HG03135 (cell line): ENCODE measurements at regions not wholly inside any gene's neighbourhood (a gene's known extent, or its start where the extent isn't known, plus 50 kb on each side); places are given as distances from the start of the nearest gene placed in this dataset.
"Not testable (repeated sequence)": the region's sequence is repeated elsewhere in the genome, so short reads cannot be mapped to it uniquely, and the experiment has no call there.

Source experiments
- ATAC-seq: cut with Tn5 transposase; IDR thresholded peaks from one replicate; pipeline ENCODE4 v1.9.1; 2021; ENCODE audit warnings: mild to moderate bottlenecking, moderate library complexity; ENCODE audit not compliant: unreplicated experiment

DNA sequence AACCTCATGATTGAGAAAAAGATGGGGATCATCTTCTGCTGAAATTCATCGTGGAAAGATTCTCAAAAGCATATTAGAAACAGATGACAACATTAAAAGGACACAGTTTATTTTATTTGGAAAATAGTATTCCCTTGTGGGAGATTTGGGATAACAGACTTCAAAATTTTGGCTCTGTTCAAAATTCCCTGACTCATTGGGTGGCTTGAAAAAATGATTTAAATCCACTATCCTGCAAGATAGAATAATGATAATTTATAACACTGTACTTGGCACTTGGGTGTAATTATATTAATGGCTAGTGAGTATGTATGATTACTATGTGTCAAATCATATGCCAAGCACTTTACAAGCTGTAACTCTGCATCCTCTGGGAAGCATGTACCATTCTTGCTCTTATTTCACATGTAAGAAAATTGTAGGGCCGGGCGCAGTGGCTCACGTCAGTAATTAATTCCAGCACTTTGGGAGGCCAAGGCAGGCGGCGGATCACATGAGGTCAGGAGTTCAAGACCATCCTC lies 128.8 kb downstream of the LMNTD1 start:
- no peak for ATAC-seq

DNA sequence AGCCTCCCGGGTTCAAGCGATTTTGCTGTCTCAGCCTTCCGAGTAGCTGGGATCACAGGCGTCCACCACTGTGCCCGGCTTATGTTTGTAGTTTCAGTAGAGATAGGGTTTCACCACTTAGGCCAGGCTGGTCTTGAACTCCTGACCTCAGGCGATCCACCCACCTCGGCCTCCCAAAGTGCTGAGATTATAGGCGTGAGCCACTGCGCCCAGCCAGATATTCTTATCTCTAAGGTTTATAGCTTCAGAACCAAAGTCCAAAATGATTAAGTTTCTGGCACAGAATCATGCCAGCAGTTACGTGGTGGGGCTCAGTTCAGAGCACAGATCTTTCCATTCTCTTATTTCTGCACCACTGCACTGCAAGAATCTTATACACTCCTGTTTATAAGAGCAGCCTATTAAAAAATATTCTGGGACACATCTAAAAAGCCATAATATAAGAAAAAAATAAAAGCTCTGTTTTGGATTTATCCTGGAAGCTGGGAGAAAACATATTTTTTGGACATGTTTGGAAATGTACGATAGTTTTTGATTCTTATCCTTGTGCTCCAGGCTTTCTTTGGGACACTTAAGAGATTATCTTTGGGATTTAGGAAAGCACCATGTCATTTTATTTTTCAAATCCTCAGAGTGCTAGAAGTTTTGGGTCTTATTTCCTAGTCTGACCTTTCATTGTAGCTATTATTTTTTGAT lies 129.6 kb downstream of the LMNTD1 start:
- ATAC-seq: no peak

DNA sequence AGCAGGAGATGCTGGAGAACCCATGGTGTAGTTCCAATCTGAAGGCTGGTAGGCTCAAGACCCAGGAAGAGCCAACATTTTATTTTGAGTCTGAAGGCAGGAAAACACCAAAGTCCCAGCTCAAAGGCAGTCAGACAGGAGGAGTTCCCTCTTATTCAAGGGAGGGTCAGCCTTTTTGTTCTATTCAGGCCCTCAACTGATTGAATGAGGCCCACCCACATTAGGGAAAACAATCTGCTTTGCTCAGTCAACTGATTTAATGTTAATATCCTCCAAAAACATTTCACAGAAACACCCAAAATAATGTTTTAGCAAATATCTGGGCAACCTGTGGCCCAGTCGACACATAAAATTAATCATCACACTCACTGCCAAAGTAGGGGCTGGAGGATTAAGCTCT lies 130.8 kb downstream of the LMNTD1 start:
- ATAC-seq: no peak

DNA sequence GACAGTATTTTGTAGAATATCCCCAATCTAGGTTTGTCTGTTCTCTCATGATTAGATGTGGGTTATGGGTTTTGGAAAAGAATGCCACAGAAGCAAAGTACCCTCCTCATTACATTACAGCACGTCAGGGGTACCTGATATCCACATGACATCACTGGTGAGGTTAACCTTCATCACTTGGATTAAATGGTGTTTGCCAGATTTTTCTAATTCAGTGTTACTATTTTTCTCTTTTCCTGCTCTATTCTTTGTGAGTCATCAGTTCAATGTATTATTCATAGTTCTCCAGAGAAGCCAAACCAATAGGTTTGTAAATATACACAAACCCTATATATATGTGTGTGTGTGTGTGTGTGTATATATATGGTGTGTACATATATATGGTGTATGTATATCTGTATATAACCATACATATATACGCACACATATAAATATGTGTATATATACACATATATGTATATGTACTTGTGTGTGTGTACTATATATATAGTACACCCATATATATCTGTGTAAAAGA lies 131.4 kb downstream of the LMNTD1 start:
- no peak for ATAC-seq

DNA sequence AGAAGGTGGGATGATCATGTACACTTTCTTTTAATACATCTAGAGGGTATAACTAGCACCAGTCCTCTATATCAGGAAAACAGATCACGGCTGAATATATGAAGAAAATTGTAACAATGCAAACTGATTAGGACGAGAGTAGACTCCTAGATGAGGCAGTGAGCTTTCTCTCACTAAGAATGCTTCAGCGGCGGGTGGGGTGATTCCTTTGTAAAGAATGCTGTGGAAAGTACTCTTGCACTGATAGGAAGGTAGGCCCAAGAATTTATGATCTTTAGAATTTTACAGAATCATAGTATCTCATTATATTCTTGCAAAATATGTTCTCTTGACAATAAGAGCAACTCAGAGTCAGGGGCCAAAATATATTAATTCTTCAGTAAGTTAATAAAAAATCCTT lies 133.0 kb downstream of the LMNTD1 start:
- ATAC-seq: no peak

DNA sequence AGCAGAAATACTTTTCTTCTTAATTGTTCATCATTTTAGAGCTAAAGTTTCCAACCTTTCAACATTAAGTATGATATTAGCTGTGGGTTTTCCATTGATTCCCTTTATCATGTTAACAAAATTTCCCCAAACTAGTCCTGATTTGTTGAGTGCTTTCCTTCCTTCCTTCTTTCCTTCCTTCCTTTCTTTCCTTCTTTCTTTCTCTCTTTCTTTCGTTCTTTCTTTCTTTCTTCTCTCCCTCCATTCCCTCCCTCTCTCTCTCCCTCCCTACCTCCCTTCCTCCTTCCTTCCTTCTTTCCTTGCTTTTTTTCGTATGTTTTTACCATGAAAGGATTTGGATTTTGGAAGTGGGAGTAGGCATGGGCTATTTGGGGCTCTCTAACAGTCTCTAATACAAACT lies 133.5 kb downstream of the LMNTD1 start:
- no peak for ATAC-seq

DNA sequence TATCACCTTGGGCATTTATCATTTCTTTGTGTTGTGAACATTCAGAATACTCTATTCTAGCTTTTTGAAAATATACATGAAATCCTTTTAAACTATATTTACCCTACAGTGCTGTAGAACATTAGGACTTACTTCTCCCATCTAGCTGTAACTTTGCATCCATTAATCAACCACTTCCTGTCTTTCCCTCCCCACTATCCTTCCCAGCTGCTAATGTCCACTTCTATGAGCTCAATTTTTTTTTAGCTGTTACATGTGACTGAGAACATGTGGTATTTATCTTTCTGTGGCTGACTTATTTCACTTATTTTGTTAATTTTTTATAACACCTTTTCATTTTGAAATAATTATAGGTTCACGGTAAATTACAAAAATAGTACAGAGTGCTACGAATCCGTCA lies 136.0 kb downstream of the LMNTD1 start:
- no peak for ATAC-seq

DNA sequence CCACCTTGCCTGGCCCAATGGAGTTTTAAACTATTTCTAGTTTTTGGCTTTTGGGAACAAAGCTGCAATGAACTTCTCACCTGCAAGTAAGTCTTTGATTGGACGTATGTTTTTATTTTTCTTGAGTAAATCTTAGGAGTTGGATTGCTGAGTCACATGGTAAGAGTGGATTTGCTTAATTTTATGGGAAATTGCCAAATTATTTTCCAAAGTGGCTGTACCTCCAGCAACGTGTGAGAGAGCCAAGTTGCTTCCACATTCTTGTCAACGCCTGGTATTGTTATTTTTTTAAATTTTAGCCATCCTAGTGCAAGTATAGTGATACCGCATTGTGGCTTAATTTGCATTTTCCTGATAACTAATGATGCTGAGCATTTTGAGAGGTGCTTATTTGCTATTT lies 136.6 kb downstream of the LMNTD1 start:
- no peak for ATAC-seq

DNA sequence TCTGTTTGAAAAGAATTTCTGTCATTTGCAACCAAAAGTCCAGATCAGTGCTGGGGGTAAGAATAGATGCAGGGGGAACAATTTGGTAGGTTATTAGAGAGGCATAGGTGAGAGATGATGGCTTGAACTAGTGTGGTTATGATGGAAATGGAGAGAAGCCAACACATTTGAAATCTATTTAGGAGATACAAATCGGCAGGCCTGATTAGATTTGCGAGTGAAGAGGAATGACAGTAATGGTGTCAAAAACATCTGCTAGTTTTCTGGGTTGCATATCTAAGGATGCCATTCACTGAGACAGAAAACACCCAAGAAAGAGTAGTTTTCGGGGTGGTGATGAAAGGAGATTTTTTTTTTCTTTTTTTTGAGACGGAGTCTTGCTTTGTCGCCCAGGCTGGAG lies 138.1 kb downstream of the LMNTD1 start:
- ATAC-seq: no peak

DNA sequence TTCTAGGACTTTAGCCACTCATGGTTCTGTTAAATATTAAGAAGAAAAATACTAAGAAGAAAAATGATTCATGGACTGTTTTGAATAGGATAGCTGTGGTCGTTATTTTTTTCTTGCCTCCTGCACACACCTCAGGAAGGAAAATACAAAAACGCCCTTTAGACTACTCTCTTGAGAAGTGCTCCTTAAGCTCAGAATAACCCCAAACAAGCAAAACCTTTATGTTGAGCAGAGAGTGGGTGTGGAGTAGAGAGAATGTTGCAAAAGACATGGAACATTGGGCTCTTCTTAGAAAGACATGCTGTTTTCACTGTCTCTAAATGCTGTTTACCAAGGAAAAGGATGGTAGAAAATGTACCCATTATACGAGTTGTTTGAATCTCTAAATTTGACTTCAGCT lies 140.3 kb downstream of the LMNTD1 start:
- ATAC-seq: no peak

DNA sequence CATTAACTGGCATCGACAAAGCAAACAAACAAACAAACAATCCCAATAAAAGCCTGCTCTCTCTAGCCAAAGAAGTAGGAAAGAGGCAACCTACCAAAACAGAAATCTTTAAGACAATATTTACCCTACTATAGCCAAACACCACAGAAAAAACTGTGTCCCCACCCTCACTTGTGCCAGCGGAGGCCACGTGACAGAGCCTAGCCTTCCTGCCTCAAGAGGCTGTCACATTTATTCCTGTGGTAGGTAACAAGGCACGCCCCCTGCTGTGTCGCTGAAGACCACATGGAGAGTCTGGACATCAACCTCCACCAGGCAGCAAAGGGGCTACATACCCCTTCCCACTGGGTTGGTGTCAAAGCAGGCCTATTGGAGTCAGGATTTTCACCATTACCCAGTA lies 148.1 kb downstream of the LMNTD1 start:
- ATAC-seq: no peak

DNA sequence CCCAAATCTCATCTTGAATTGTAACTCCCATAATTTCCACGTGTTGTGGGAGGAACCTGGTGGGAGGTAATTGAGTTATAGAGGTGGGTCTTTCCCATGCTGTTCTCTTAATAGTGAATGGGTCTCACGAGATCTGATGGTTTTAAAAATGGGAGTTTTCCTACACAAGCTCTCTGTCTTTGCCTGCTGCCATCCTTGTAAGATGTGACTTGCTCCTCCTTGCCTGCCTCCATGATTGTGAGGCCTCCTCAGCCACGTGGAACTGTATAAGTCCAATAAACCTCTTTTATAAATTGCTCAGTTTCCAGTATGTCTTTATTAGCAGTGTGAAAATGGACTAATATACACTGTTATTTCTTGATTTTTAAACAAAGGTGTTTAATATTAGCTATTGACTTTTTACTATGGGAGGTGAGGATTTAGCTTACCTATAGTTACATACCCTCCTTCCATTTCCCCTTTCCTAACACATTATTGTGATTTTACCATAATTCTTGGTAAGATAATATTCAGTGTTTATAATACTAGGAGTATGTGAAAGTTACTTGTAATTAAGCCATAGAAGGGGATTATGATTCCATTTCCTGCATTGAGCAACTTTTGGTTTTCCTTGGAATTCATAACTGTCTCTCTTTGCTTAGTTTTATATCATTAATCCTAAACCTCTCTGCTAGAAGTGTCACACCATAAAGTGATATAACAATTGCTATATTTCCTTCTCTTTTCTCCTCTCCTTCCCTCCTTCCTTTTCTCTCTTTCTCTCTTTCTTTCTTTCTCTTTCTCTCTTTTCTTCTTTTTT lies 151.0 kb upstream of the KRAS start:
- ATAC-seq: no peak

DNA sequence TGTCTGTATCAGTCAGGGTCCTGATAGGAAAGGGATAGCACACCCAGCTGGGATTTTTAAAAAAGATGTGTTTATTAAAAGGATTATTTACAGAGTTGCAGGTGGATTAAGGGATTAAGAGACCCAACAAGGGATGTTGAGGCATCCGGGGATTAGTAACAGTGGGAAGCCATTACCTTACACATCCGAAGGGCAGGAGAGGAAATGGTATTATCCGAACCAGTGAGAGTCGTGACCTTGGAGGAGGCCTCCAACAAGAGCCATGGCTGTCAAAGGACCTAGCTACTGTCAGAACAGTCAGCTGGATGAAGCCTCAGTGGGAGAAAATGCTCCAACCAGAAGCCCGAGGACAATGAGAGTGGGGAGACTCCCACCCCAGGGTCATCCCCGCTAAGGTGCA lies 146.3 kb upstream of the KRAS start:
- no peak for ATAC-seq

DNA sequence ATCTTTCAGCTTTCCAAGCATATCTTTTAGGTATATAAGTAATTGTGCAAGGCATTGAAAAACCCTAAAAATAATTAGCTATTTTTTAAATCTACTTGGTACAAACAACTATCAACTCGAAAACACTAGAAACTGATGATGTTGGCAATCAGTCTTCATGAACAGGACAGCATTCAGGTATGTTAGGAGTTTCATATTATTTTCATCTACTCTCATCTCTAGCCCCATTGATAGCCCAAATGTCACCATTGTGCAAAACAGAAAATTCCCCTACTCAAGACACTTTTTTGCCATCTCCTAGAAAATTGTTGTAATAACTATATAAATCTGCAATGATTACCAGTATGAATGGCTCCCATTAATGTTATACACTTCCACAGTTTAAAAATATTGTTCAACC lies 144.5 kb upstream of the KRAS start:
- ATAC-seq: no peak

DNA sequence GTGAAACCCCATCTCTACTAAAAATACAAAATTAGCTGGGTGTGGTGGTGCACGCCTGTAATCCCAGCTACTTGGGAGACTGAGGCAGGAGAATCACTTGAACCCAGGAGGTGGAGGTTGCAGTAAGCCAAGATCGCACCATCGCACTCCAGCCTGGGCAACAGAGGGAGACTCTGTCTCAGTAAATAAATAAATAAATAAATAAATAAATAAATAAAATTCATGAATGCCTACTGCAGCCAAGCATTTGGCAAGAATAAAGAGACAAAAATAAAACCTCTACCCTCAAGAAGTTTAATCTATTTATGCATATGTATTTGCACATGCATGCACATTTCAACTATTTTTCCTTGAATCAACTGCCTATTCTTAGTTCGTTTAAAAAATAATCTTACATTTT lies 144.0 kb upstream of the KRAS start:
- ATAC-seq: not testable (repeated sequence)

DNA sequence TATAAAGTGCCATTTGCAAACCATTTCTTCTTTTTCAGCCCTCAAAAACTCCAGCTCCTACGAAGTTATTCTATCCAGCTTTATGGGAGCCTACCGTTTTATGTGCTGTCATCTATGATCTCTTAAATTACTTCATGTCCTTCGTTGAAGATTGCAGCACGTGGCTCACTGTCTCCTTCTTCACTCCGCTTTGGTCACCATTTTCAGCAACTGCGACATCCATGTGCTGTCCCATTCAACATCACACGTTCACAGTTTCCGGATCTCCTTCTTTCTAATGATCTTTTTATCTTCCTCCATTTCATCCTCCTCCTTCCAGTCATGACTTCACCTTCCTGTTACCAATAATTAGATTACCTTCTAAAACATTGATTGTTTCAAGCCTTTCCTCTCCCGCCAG lies 143.3 kb upstream of the KRAS start:
- no peak for ATAC-seq

DNA sequence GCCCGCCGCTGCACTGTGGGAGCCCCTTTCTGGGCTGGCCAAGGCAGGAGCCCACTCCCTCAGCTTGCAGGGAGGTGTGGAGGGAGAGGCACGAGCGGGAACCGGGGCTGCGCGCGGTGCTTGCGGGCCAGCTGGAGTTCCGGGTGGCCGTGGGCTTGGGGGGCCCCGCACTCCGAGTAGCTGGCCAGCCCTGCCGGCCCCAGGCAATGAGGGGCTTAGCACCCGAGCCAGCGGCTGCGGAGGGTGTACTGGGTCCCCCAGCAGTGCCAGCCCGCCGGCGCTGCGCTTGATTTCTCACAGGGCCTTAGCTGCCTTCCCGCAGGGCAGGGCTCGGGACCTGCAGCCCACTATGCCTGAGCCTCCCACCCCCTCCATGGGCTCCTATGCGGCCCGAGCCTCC lies 140.6 kb upstream of the KRAS start:
- ATAC-seq: not testable (repeated sequence)

DNA sequence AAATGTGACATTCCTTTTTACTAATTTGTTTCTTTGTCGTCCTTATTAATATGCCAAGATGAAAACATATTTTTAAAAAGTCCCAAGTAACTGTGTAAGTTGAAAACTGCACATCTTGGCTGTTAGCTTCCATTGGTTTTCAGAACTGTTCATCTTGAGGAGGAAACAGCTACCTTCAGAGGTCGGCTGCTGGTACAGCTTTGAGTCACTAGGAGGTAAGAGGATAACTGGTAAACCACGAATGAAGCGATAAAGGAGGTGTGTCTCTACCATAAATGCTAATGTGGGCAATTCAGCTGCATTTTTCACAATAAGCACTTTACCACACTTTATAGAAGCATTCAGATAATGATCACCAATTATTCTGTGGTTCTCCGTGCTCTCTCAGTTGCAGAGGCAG lies 137.5 kb upstream of the KRAS start:
- no peak for ATAC-seq

DNA sequence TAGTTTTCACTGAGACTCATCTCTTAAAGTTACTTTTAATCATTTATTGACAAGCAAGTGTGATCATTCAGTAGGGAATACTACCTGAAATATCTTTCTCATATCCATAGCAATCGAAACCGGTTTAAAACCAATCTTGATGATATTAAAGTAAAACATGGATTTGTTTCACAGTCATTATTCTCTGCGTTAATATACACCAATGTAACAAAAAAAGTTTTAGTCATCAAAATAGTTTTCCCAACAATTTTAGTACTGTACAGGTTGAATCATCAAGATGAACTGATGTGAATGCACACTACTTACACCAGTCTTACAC lies 137.0 kb upstream of the KRAS start:
- no peak for ATAC-seq

DNA sequence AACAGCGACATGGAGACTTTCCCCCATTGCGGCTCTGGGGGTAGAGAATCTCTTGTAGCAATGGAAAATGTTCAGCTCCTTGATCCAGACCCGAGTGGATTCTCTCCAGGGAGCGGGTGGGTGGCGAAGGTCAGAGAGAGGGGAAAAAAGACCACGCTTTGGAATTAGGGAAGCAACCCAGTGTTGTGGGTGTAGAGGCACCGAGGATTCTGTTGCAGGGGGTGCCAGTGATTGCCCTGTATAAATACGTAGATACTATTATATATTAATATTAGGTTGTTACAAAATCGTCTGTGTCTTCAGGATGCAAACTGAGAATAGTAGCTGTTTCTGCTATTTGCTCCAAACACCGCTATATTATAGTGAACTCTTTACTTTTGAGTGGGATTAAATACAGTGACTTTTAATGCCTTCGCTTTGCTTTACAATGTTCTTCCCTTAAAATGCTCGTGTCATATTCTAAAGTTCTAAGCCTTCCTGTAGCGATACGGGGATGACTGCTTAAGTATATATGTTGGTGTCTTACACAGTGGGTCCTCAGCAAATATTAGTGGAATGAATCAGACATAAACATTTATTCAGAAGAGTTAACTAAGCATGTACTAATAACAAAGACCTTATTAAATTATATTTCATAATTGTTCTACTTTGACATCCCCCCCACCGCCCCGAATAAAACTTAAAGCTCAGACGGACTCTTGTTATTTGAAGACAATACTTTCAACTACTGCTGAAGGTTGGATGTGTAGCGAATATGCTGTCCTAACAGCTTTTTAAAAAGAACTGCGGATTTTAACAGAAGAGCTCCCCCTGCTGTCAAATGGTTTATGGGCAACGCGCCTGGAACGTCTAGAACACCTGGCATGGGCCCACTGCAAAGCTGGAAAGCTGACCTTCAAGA lies 136.4 kb upstream of the KRAS start:
- ATAC-seq: no peak

DNA sequence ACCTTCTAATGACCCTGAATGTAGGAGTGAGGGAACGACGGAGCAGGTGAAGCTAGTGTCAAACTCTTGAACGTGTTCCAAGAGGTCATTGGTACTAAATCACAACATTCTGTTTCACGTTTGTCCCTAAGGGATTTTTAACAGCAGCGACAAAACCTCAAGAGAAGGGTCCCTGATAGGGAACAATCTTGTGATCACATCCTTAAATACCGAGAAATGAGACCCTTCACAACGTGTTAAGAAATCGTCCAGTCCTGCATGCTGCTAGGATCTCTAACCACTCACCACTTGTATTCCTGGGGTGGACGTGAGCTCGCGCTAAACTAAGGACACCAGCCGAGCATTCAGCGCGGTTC lies 134.1 kb upstream of the KRAS start:
- ATAC-seq: no peak
